ENCODE measurements at regions not wholly inside any gene's neighbourhood (a gene's known extent, or its start where the extent isn't known, plus 50 kb on each side); places are given as distances from the start of the nearest gene placed in this dataset.
A peak's percentile ranks its signal among the peaks of the same experiment; 100 is the strongest.

- Histone ChIP-seq H3K27me3 (no peaks in the 10 kb centered on the region), H2AFZ (no peak overlapping the region), H3K4me1 (ENCODE audit: insufficient read depth) (no peaks in the 10 kb centered on the region), H3K9me3 (ENCODE audit: low read depth) (no peaks in the 10 kb centered on the region), H3K27ac (no peak overlapping the region), H3K4me2 (no peak overlapping the region), H3K36me3 (replicated peaks; ENCODE audit: insufficient read depth, low read depth) (no peaks in the 10 kb centered on the region), H3K79me2 (no peaks in the 10 kb centered on the region), H3K9me2 (replicated peaks; ENCODE audit: insufficient read depth) (no peaks in the 10 kb centered on the region), H4K20me1 (ENCODE audit: insufficient read depth, poor library complexity, severe bottlenecking) (no peaks in the 10 kb centered on the region), H3K4me3 (no peak overlapping the region)
- no peak for DNase-seq (ENCODE audit: low spot score)
- 100% methylated on average over 2 of the region's 2 CpGs for WGBS (ENCODE audit: low lambda C conversion rate, missing lambda C conversion rate)
- TF ChIP-seq CTCF (IDR thresholded peaks at IDR 0.05; ENCODE audit: poor library complexity) (no peak), EZH2 (IDR thresholded peaks at IDR 0.05; ENCODE audit: borderline replicate concordance) (no peak), EZH2phosphoT487 (IDR thresholded peaks at IDR 0.05; ENCODE audit: low read depth, severe bottlenecking, unreplicated experiment) (no peak)
Measured at GRCh38 chr2:53021828-53022227, 745.8 kb upstream of the CHAC2 start.

- TF ChIP-seq EZH2phosphoT487 (IDR thresholded peaks at IDR 0.05; ENCODE audit: low read depth, severe bottlenecking, unreplicated experiment) (no peak), CTCF (IDR thresholded peaks at IDR 0.05; ENCODE audit: poor library complexity) (no peak), EZH2 (IDR thresholded peaks at IDR 0.05; ENCODE audit: borderline replicate concordance) (no peak)
- Histone ChIP-seq H2AFZ (no peak overlapping the region), H3K9me2 (replicated peaks; ENCODE audit: insufficient read depth) (no peaks in the 10 kb centered on the region), H3K27me3 (no peaks in the 10 kb centered on the region), H3K27ac (no peak overlapping the region), H3K79me2 (no peaks in the 10 kb centered on the region), H4K20me1 (ENCODE audit: insufficient read depth, poor library complexity, severe bottlenecking) (no peaks in the 10 kb centered on the region), H3K36me3 (replicated peaks; ENCODE audit: insufficient read depth, low read depth) (no peaks in the 10 kb centered on the region), H3K4me1 (ENCODE audit: insufficient read depth) (no peaks in the 10 kb centered on the region), H3K9me3 (ENCODE audit: low read depth) (no peaks in the 10 kb centered on the region), H3K4me3 (no peak overlapping the region), H3K4me2 (no peak overlapping the region)
- DNase-seq (ENCODE audit: low spot score) = peak; percentile 8
- WGBS (ENCODE audit: low lambda C conversion rate, missing lambda C conversion rate) = 52% methylated on average over 3 of the region's 3 CpGs
Measured at GRCh38 chr2:53021292-53021691, 746.3 kb upstream of the CHAC2 start.

- peak; percentile 43 for TF ChIP-seq CTCF (IDR thresholded peaks at IDR 0.05; ENCODE audit: poor library complexity)
- no peak for TF ChIP-seq EZH2phosphoT487 (IDR thresholded peaks at IDR 0.05; ENCODE audit: low read depth, severe bottlenecking, unreplicated experiment)
- Histone ChIP-seq H3K9me3 (ENCODE audit: low read depth) (no peaks in the 10 kb centered on the region), H3K9me2 (replicated peaks; ENCODE audit: insufficient read depth) (no peaks in the 10 kb centered on the region), H3K4me2 (no peak overlapping the region), H3K27ac (no peak overlapping the region), H3K4me1 (ENCODE audit: insufficient read depth) (no peaks in the 10 kb centered on the region), H3K27me3 (no peaks in the 10 kb centered on the region), H3K4me3 (no peak overlapping the region), H3K36me3 (replicated peaks; ENCODE audit: insufficient read depth, low read depth) (no peaks in the 10 kb centered on the region), H4K20me1 (ENCODE audit: insufficient read depth, poor library complexity, severe bottlenecking) (no peaks in the 10 kb centered on the region), H3K79me2 (no peaks in the 10 kb centered on the region), H2AFZ (peak overlapping the region; percentile 1)
- 68% methylated on average over 2 of the region's 2 CpGs for WGBS (ENCODE audit: low lambda C conversion rate, missing lambda C conversion rate)
- DNase-seq (ENCODE audit: low spot score) = peak; percentile 13
Measured at GRCh38 chr2:53018825-53019425, 748.7 kb upstream of the CHAC2 start.

GRCh38 chr2:53006980-53007379, 760.6 kb upstream of the CHAC2 start:
- Histone ChIP-seq H3K9me2 (replicated peaks; ENCODE audit: insufficient read depth) (no peaks in the 10 kb centered on the region), H2AFZ (no peak overlapping the region), H3K4me3 (no peak overlapping the region), H3K27ac (no peak overlapping the region), H4K20me1 (ENCODE audit: insufficient read depth, poor library complexity, severe bottlenecking) (no peaks in the 10 kb centered on the region), H3K36me3 (replicated peaks; ENCODE audit: insufficient read depth, low read depth) (no peaks in the 10 kb centered on the region), H3K79me2 (no peaks in the 10 kb centered on the region), H3K9me3 (ENCODE audit: low read depth) (no peaks in the 10 kb centered on the region), H3K4me2 (no peak overlapping the region), H3K27me3 (no peaks in the 10 kb centered on the region), H3K4me1 (ENCODE audit: insufficient read depth) (no peaks in the 10 kb centered on the region)
- TF ChIP-seq CTCF (IDR thresholded peaks at IDR 0.05; ENCODE audit: poor library complexity) = no peak
- TF ChIP-seq EZH2 (IDR thresholded peaks at IDR 0.05; ENCODE audit: borderline replicate concordance) = no peak
- TF ChIP-seq EZH2phosphoT487 (IDR thresholded peaks at IDR 0.05; ENCODE audit: low read depth, severe bottlenecking, unreplicated experiment) = no peak
- WGBS (ENCODE audit: low lambda C conversion rate, missing lambda C conversion rate) = 69% methylated on average over 2 of the region's 2 CpGs
- DNase-seq (ENCODE audit: low spot score) = peak; percentile 7
